Natural killer cell (primary cell): ENCODE measurements at regions not wholly inside any gene's neighbourhood (a gene's known extent, or its start where the extent isn't known, plus 50 kb on each side); places are given as distances from the start of the nearest gene placed in this dataset.

Source experiments
- ATAC-seq, 3 donors: fragments of 150-1000 bp in 2 of 3; fragments of 200-7000 bp in 1 of 3; cut with Tn5 transposase; 1 replicate in 1 of 3; 2 replicates in 2 of 3; pipeline ENCODE4 v1.10.0; 2021; ENCODE audit warnings: mild to moderate bottlenecking in 2 of 3, moderate library complexity in 2 of 3
- DNase-seq, 2 donors: peaks; one replicate each; pipeline versions ENCODE4 v3.0.0 to v3.0.0-alpha.2; 2013 to 2021; ENCODE audit warnings: mixed read lengths in 1 of 2
- H3K27ac ChIP-seq: one replicate; pipeline ENCODE4 v1.5.1; 2013; ENCODE audit warnings: mild to moderate bottlenecking, low read length
- H3K27me3 ChIP-seq: one replicate; pipeline ENCODE4 v1.6.1; 2013; ENCODE audit warnings: low read length; ENCODE audit not compliant: control insufficient read depth, insufficient read depth
- H3K36me3 ChIP-seq: one replicate; pipeline ENCODE4 v1.6.1; 2013; ENCODE audit warnings: low read length; ENCODE audit not compliant: control insufficient read depth, insufficient read depth
- H3K4me1 ChIP-seq: one replicate; pipeline ENCODE4 v1.6.1; 2013; ENCODE audit warnings: low read length; ENCODE audit not compliant: control insufficient read depth, insufficient read depth
- H3K4me3 ChIP-seq: one replicate; pipeline ENCODE4 v1.5.1; 2013; ENCODE audit warnings: low read length
- H3K9me3 ChIP-seq: one replicate; pipeline ENCODE4 v1.6.1; 2013; ENCODE audit warnings: low read length; ENCODE audit not compliant: control insufficient read depth, insufficient read depth
- H3K27ac Mint-ChIP-seq, 2 donors: one replicate each; pipeline ENCODE4 v1.8.0; 2022; ENCODE audit warnings: mild to moderate bottlenecking in 2 of 2, mixed read lengths in 2 of 2, moderate library complexity in 1 of 2
- H3K27me3 Mint-ChIP-seq, 2 donors: one replicate each; pipeline ENCODE4 v1.8.0; 2022; ENCODE audit warnings: low read depth in 2 of 2, mixed read lengths in 2 of 2
- H3K36me3 Mint-ChIP-seq: one replicate; pipeline ENCODE4 v1.8.0; 2022; ENCODE audit warnings: mixed read lengths
- H3K4me1 Mint-ChIP-seq, 2 donors: one replicate each; pipeline ENCODE4 v1.8.0; 2022; ENCODE audit warnings: mixed read lengths in 2 of 2
- H3K4me3 Mint-ChIP-seq: one replicate; pipeline ENCODE4 v1.8.0; 2022; ENCODE audit warnings: mild to moderate bottlenecking, moderate library complexity, mixed read lengths
- H3K9me3 Mint-ChIP-seq, 2 donors: one replicate each; pipeline ENCODE4 v1.8.0; 2022; ENCODE audit warnings: mixed read lengths in 2 of 2
- CTCF ChIP-seq: fragments of 200-600 bp; IDR thresholded peaks from one replicate; pipeline ENCODE4 v1.8.0; 2022; ENCODE audit warnings: antibody characterized with exemption
- WGBS: methylation state at CpG from one replicate; pipeline ENCODE4 v1.1.7; 2013; ENCODE audit warnings: missing lambda C conversion rate; ENCODE audit not compliant: insufficient coverage; 5-methylcytosine and 5-hydroxymethylcytosine counted together
- intact Hi-C: fragments of 100-400 bp; cut with micrococcal nuclease; formaldehyde crosslinking; loops from one replicate; pipeline ENCODE4 v1.14.2; 2022

- Histone ChIP-seq H3K4me3 (no peak overlapping the region), H3K9me3 (no peaks in the 10 kb centered on the region), H3K27ac (no peak overlapping the region), H3K27me3 (peaks cover 30% of the 10 kb centered on the region), H3K36me3 (no peaks in the 10 kb centered on the region), H3K4me1 (no peaks in the 10 kb centered on the region)
- TF ChIP-seq CTCF, result no peak
- peaks cover 0 to 9% of the 10 kb centered on the region in 2 donors for H3K4me1 Mint-ChIP-seq
- H3K4me3 Mint-ChIP-seq, result no peak overlapping the region
- H3K27ac Mint-ChIP-seq, result no peak overlapping the region
- DNase-seq, result no peak
- peaks cover 56% of the 10 kb centered on the region in 2 donors for H3K27me3 Mint-ChIP-seq
- no peaks in the 10 kb centered on the region for H3K36me3 Mint-ChIP-seq
- intact Hi-C loops, result no loop called here
- 78% methylated on average over 3 of the region's 4 CpGs for WGBS
- ATAC-seq, result no peak
- H3K9me3 Mint-ChIP-seq, result peaks cover 6 to 12% of the 10 kb centered on the region in 2 donors
These were observed 51.5 kb upstream of the CCDC174 start for GRCh38 chr3:14600075-14600474.

- ATAC-seq (no peak), DNase-seq (no peak)
- H3K4me3 ChIP-seq, result no peak overlapping the region
- no peak for TF ChIP-seq CTCF
- peaks cover 27% of the 10 kb centered on the region for H3K27me3 ChIP-seq
- intact Hi-C loops, result no loop called here
- no peaks in the 10 kb centered on the region for H3K9me3 ChIP-seq
- Mint-ChIP-seq H3K4me1 (peaks cover 0 to 9% of the 10 kb centered on the region in 2 donors), H3K9me3 (peaks cover 6 to 12% of the 10 kb centered on the region in 2 donors), H3K36me3 (no peaks in the 10 kb centered on the region), H3K27ac (no peak overlapping the region), H3K27me3 (peaks cover 58 to 65% of the 10 kb centered on the region in 2 donors), H3K4me3 (no peak overlapping the region)
- H3K36me3 ChIP-seq, result no peaks in the 10 kb centered on the region
- no peak overlapping the region for H3K27ac ChIP-seq
- 65% methylated on average over 10 of the region's 10 CpGs for WGBS
- H3K4me1 ChIP-seq, result no peaks in the 10 kb centered on the region
These were observed 50.5 kb upstream of the CCDC174 start for GRCh38 chr3:14600856-14601610.

- no peak for TF ChIP-seq CTCF
- intact Hi-C loops, result no loop called here
- peaks cover 0 to 9% of the 10 kb centered on the region in 2 donors for H3K4me1 Mint-ChIP-seq
- no peak overlapping the region for H3K27ac ChIP-seq
- WGBS, result 39% methylated on average over 4 of the region's 4 CpGs
- H3K36me3 Mint-ChIP-seq, result no peaks in the 10 kb centered on the region
- H3K27me3 ChIP-seq, result peaks cover 27% of the 10 kb centered on the region
- H3K27me3 Mint-ChIP-seq, result peaks cover 58 to 65% of the 10 kb centered on the region in 2 donors
- no peak overlapping the region for H3K4me3 Mint-ChIP-seq
- H3K9me3 Mint-ChIP-seq, result peaks cover 6 to 12% of the 10 kb centered on the region in 2 donors
- H3K4me1 ChIP-seq, result no peaks in the 10 kb centered on the region
- no peaks in the 10 kb centered on the region for H3K36me3 ChIP-seq
- no peak overlapping the region for H3K27ac Mint-ChIP-seq
- DNase-seq (no peak), ATAC-seq (no peak)
- H3K4me3 ChIP-seq, result no peak overlapping the region
- H3K9me3 ChIP-seq, result no peaks in the 10 kb centered on the region
These were observed 49.9 kb upstream of the CCDC174 start for GRCh38 chr3:14601692-14602005.
